ENCODE measurements at regions not wholly inside any gene's neighbourhood (a gene's known extent, or its start where the extent isn't known, plus 50 kb on each side); places are given as distances from the start of the nearest gene placed in this dataset.

DNA sequence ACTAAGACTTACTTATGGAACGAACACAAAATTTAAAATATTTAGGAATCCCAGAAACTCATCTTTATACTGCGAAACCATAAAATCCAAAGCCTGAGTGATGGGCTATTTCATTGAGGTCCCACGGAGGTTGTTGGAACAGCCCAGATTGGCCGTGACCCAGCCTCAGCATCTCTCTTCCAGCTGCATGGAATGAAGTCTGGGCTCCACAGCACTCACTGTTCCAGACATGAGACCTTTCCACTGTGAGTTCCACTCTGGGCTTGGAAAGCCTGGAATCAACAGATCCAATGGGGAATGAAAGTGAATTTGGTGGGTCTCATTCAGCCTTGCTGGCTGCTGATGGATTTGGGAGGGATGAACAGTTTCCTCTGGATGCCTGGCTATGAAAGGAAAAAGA lies 184.9 kb downstream of the EMX2 start:
- TF ChIP-seq, protein P1, sequence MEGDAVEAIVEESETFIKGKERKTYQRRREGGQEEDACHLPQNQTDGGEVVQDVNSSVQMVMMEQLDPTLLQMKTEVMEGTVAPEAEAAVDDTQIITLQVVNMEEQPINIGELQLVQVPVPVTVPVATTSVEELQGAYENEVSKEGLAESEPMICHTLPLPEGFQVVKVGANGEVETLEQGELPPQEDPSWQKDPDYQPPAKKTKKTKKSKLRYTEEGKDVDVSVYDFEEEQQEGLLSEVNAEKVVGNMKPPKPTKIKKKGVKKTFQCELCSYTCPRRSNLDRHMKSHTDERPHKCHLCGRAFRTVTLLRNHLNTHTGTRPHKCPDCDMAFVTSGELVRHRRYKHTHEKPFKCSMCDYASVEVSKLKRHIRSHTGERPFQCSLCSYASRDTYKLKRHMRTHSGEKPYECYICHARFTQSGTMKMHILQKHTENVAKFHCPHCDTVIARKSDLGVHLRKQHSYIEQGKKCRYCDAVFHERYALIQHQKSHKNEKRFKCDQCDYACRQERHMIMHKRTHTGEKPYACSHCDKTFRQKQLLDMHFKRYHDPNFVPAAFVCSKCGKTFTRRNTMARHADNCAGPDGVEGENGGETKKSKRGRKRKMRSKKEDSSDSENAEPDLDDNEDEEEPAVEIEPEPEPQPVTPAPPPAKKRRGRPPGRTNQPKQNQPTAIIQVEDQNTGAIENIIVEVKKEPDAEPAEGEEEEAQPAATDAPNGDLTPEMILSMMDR (IDR thresholded peaks at IDR 0.05), result no peak
- ATAC-seq (no peak), DNase-seq (no peak)
- Histone ChIP-seq H3K9me3 (ENCODE audit: control insufficient read depth, insufficient read depth, low read length) (no peaks in the 10 kb centered on the region), H3K4me1 (ENCODE audit: control insufficient read depth, insufficient read depth, low read length) (no peaks in the 10 kb centered on the region), H3K27ac (ENCODE audit: low read length) (no peak overlapping the region), H3K27me3 (ENCODE audit: control insufficient read depth, insufficient read depth, low read length) (no peaks in the 10 kb centered on the region), H3K4me3 (ENCODE audit: low read length) (no peak overlapping the region), H3K36me3 (ENCODE audit: control insufficient read depth, insufficient read depth, low read length) (no peaks in the 10 kb centered on the region)
- no peaks in the 10 kb centered on the region for H3K4me1 Mint-ChIP-seq
- H3K36me3 Mint-ChIP-seq, result no peaks in the 10 kb centered on the region
- intact Hi-C loops (cut with micrococcal nuclease), result no loop called here
- H3K9me3 Mint-ChIP-seq, result no peaks in the 10 kb centered on the region
- H3K27me3 Mint-ChIP-seq (ENCODE audit: low read depth in 2 of 2), result peaks cover 10 to 29% of the 10 kb centered on the region in 2 donors
- H3K27ac Mint-ChIP-seq, result no peak overlapping the region
- H3K4me3 Mint-ChIP-seq, result no peak overlapping the region
- WGBS (ENCODE audit: insufficient coverage), result 80% methylated on average over 4 of the region's 4 CpGs

GRCh38 chr10:117728087-117728486 lies 185.5 kb downstream of the EMX2 start:
- intact Hi-C loops (cut with micrococcal nuclease), result no loop called here
- no peaks in the 10 kb centered on the region for H3K9me3 ChIP-seq (ENCODE audit: control insufficient read depth, insufficient read depth, low read length)
- no peak for ATAC-seq
- H3K4me1 ChIP-seq (ENCODE audit: control insufficient read depth, insufficient read depth, low read length), result no peaks in the 10 kb centered on the region
- Mint-ChIP-seq H3K27ac (no peak overlapping the region), H3K4me3 (no peak overlapping the region), H3K9me3 (no peaks in the 10 kb centered on the region), H3K36me3 (no peaks in the 10 kb centered on the region), H3K4me1 (no peaks in the 10 kb centered on the region), H3K27me3 (ENCODE audit: low read depth in 2 of 2) (peaks cover 12 to 34% of the 10 kb centered on the region in 2 donors)
- no peaks in the 10 kb centered on the region for H3K36me3 ChIP-seq (ENCODE audit: control insufficient read depth, insufficient read depth, low read length)
- no peak for DNase-seq
- TF ChIP-seq, protein P1 (IDR thresholded peaks at IDR 0.05), result no peak
- H3K27ac ChIP-seq (ENCODE audit: low read length), result no peak overlapping the region
- no peak overlapping the region for H3K4me3 ChIP-seq (ENCODE audit: low read length)
- no peaks in the 10 kb centered on the region for H3K27me3 ChIP-seq (ENCODE audit: control insufficient read depth, insufficient read depth, low read length)

DNA sequence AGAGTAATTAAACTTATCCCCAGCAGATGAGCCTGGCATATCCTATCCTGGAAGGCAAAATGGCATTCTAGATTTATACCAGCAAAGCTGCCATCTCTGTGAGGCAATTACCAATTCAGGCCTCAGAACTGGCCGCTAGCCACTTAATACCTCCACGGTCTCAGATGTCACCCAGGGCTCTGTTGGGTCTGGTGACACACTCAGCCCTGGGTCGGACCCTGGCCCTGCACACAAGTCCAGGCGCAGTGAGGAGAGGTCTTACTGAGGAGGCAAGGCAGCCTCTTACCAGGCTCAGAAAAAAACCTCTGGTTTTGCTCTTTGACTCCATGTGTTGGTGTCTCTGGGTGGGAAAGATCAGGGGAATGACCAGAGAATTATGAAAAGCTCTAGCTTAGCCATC lies 186.6 kb downstream of the EMX2 start:
- Histone ChIP-seq H3K4me3 (ENCODE audit: low read length) (no peak overlapping the region), H3K9me3 (ENCODE audit: control insufficient read depth, insufficient read depth, low read length) (no peaks in the 10 kb centered on the region), H3K27me3 (ENCODE audit: control insufficient read depth, insufficient read depth, low read length) (no peaks in the 10 kb centered on the region), H3K27ac (ENCODE audit: low read length) (no peak overlapping the region), H3K36me3 (ENCODE audit: control insufficient read depth, insufficient read depth, low read length) (no peaks in the 10 kb centered on the region), H3K4me1 (ENCODE audit: control insufficient read depth, insufficient read depth, low read length) (no peaks in the 10 kb centered on the region)
- Mint-ChIP-seq H3K4me1 (no peaks in the 10 kb centered on the region), H3K9me3 (no peaks in the 10 kb centered on the region), H3K27me3 (ENCODE audit: low read depth in 2 of 2) (peaks cover 16 to 42% of the 10 kb centered on the region in 2 donors), H3K27ac (no peak overlapping the region), H3K36me3 (no peaks in the 10 kb centered on the region), H3K4me3 (no peak overlapping the region)
- intact Hi-C loops (cut with micrococcal nuclease), result no loop called here
- 78% methylated on average over 4 of the region's 4 CpGs for WGBS (ENCODE audit: insufficient coverage)
- TF ChIP-seq, protein P1 (IDR thresholded peaks at IDR 0.05), result no peak
- ATAC-seq (no peak), DNase-seq (no peak)

DNA sequence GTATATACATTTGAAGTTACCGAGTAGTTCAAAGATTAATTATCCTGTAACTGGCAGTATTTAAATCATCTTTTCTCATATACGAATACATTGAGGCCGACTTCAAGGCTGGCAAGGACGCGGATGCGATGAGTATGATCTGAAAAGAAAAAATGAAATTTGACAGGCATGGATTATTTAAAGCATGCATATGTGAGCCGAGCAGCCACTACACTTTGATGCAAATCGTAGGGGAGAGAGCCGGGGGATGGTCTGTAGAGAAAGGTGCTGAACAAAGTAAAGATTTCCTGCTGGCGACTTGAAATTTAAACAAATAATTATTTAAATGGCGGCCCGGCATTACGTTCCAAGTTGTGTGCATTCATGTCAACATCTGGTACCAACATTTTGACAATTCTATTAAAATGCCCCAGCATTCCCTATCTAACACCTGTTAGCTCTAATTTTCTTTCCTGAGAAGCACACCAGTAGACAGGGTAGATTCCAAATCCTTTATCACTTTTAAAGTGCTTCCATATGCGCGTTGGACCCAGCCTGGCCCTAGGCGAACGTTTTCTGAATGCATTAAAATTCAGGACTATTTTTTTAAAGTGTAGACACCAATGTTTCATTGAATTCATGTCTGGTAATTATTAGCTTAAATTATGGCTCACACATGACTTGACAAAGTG lies 188.7 kb downstream of the EMX2 start:
- TF ChIP-seq, protein P1 (IDR thresholded peaks at IDR 0.05), result no peak
- Mint-ChIP-seq H3K36me3 (no peaks in the 10 kb centered on the region), H3K27ac (no peak overlapping the region), H3K9me3 (no peaks in the 10 kb centered on the region), H3K4me3 (no peak overlapping the region), H3K4me1 (no peaks in the 10 kb centered on the region), H3K27me3 (ENCODE audit: low read depth in 2 of 2) (peaks cover 26 to 52% of the 10 kb centered on the region in 2 donors)
- H3K9me3 ChIP-seq (ENCODE audit: control insufficient read depth, insufficient read depth, low read length), result no peaks in the 10 kb centered on the region
- H3K27ac ChIP-seq (ENCODE audit: low read length), result no peak overlapping the region
- 79% methylated on average over 17 of the region's 17 CpGs for WGBS (ENCODE audit: insufficient coverage)
- H3K4me1 ChIP-seq (ENCODE audit: control insufficient read depth, insufficient read depth, low read length), result no peaks in the 10 kb centered on the region
- intact Hi-C loops (cut with micrococcal nuclease), result no loop called here
- DNase-seq (no peak), ATAC-seq (no peak)
- no peak overlapping the region for H3K4me3 ChIP-seq (ENCODE audit: low read length)
- H3K36me3 ChIP-seq (ENCODE audit: control insufficient read depth, insufficient read depth, low read length), result no peaks in the 10 kb centered on the region
- H3K27me3 ChIP-seq (ENCODE audit: control insufficient read depth, insufficient read depth, low read length), result no peaks in the 10 kb centered on the region

Data from natural killer cell (primary cell).